ENCODE measurements at regions not wholly inside any gene's neighbourhood (a gene's known extent, or its start where the extent isn't known, plus 50 kb on each side); places are given as distances from the start of the nearest gene placed in this dataset.

DNA sequence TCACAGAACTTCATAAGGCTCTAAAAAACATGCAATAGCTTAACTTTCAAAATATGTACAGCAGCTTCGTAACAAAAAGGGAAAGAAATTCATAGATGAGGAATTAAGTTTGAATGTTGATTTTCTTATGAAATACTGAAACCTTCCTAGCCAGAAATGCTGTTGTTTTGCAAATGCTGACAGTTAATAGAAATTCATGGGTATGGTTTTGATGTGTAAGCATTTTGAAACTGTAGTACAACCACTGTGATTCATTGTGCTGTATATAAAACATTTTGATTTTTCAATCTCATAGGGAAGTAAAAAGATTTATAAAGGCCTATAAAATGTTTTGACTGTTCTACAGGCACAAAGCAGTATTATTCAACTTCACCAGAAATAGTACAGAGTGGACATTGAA, 228.4 kb upstream of the EYS start:
- TF ChIP-seq, protein P1, sequence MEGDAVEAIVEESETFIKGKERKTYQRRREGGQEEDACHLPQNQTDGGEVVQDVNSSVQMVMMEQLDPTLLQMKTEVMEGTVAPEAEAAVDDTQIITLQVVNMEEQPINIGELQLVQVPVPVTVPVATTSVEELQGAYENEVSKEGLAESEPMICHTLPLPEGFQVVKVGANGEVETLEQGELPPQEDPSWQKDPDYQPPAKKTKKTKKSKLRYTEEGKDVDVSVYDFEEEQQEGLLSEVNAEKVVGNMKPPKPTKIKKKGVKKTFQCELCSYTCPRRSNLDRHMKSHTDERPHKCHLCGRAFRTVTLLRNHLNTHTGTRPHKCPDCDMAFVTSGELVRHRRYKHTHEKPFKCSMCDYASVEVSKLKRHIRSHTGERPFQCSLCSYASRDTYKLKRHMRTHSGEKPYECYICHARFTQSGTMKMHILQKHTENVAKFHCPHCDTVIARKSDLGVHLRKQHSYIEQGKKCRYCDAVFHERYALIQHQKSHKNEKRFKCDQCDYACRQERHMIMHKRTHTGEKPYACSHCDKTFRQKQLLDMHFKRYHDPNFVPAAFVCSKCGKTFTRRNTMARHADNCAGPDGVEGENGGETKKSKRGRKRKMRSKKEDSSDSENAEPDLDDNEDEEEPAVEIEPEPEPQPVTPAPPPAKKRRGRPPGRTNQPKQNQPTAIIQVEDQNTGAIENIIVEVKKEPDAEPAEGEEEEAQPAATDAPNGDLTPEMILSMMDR (IDR thresholded peaks at IDR 0.05), result no peak
- no peak for TF ChIP-seq POLR2A (IDR thresholded peaks at IDR 0.05)
- no peak for TF ChIP-seq POLR2AphosphoS5 (IDR thresholded peaks at IDR 0.05)

All from prostate gland (tissue), 2 donors.